ENCODE measurements at regions not wholly inside any gene's neighbourhood (a gene's known extent, or its start where the extent isn't known, plus 50 kb on each side); places are given as distances from the start of the nearest gene placed in this dataset.
A peak's percentile ranks its signal among the peaks of the same experiment; 100 is the strongest.

- H3K4me3 Mint-ChIP-seq, result peak overlapping the region in 1 of 4 donors; percentile 39
- H3K36me3 Mint-ChIP-seq, result peaks cover 1% of the 10 kb centered on the region
- peaks cover 2% of the 10 kb centered on the region for H3K27me3 Mint-ChIP-seq
- H3K9me3 Mint-ChIP-seq, result peaks cover 0 to 6% (median 4%) of the 10 kb centered on the region in 3 donors
- peaks cover 0 to 1% (median 0%) of the 10 kb centered on the region in 3 donors for H3K4me1 Mint-ChIP-seq
- no peak overlapping the region for H3K27ac Mint-ChIP-seq
These were observed 64.6 kb downstream of the MYEOV start for GRCh38 chr11:69358398-69359020.

DNA sequence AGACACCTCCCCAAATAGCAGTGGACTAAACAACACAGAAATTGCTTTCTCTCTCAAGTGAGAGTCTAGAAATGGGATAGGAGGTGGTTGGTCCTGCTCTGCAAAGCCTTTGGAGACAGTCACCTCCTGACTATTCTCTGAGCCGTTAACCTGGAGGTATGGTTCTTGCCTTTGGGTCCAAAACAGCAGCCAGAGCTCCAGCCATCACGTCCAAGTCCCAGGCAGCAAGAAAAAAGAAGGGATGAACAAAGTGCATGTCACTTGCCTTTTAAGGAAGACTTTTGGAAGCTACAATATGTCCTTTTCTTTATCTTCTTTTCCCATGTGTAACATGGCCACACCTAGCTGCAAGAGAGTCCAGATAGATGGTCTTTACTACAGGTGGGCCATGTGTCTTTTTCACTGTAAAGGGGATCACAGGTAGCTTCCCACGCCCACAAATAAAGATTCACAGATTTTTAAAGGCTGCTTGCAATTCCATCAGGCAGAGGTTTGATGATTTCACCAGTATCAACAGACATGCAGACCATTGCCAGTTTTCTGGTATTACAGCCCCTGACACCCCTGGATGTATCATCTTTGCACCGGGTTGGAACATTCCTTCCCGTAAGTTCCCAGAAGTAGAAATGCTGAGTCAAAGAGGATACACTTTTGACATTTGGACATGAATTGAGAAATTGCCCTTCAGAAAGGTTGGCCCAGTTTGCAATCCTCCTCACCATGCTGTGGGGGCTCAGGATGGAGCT, 66.0 kb downstream of the MYEOV start:
- Mint-ChIP-seq H3K27me3 (peaks cover 2% of the 10 kb centered on the region), H3K4me3 (no peak overlapping the region), H3K27ac (no peak overlapping the region), H3K36me3 (peaks cover 1% of the 10 kb centered on the region), H3K4me1 (peaks cover 0 to 1% (median 0%) of the 10 kb centered on the region in 3 donors), H3K9me3 (peaks cover 0 to 6% (median 4%) of the 10 kb centered on the region in 3 donors)

- no peak overlapping the region for H3K4me3 Mint-ChIP-seq
- H3K9me3 Mint-ChIP-seq, result peaks cover 0 to 6% (median 4%) of the 10 kb centered on the region in 3 donors
- H3K27me3 Mint-ChIP-seq, result no peaks in the 10 kb centered on the region
- H3K4me1 Mint-ChIP-seq, result peaks cover 0 to 1% (median 0%) of the 10 kb centered on the region in 3 donors
- no peak overlapping the region for H3K27ac Mint-ChIP-seq
- H3K36me3 Mint-ChIP-seq, result peaks cover 1% of the 10 kb centered on the region
These were observed 66.7 kb downstream of the MYEOV start for GRCh38 chr11:69360606-69361005.

GRCh38 chr11:69361048-69361447, 67.1 kb downstream of the MYEOV start:
- H3K4me3 Mint-ChIP-seq, result no peak overlapping the region
- peaks cover 1% of the 10 kb centered on the region for H3K36me3 Mint-ChIP-seq
- H3K27ac Mint-ChIP-seq, result no peak overlapping the region

GRCh38 chr11:69361466-69361865, 67.5 kb downstream of the MYEOV start:
- Mint-ChIP-seq H3K36me3 (peaks cover 1% of the 10 kb centered on the region), H3K27me3 (no peaks in the 10 kb centered on the region), H3K9me3 (peaks cover 0 to 6% (median 4%) of the 10 kb centered on the region in 3 donors), H3K4me3 (no peak overlapping the region), H3K4me1 (peaks cover 0 to 1% (median 0%) of the 10 kb centered on the region in 3 donors), H3K27ac (no peak overlapping the region)

More at GRCh38 chr11:69361048-69361447, 67.1 kb downstream of the MYEOV start:
- Mint-ChIP-seq H3K9me3 (peaks cover 0 to 6% (median 4%) of the 10 kb centered on the region in 3 donors), H3K4me1 (peaks cover 0 to 1% (median 0%) of the 10 kb centered on the region in 3 donors), H3K27me3 (no peaks in the 10 kb centered on the region)

- H3K4me3 Mint-ChIP-seq, result no peak overlapping the region
- H3K36me3 Mint-ChIP-seq, result peaks cover 1% of the 10 kb centered on the region
- H3K4me1 Mint-ChIP-seq, result no peaks in the 10 kb centered on the region
- no peaks in the 10 kb centered on the region for H3K27me3 Mint-ChIP-seq
- H3K9me3 Mint-ChIP-seq, result peaks cover 0 to 6% (median 4%) of the 10 kb centered on the region in 3 donors
- H3K27ac Mint-ChIP-seq, result peak overlapping the region in 1 of 3 donors; percentile 88
These were observed 68.4 kb downstream of the MYEOV start for GRCh38 chr11:69362315-69362714.

- H3K4me1 Mint-ChIP-seq, result no peaks in the 10 kb centered on the region
- no peak overlapping the region for H3K27ac Mint-ChIP-seq
- H3K36me3 Mint-ChIP-seq, result no peaks in the 10 kb centered on the region
- peaks cover under 1 to 8% (median 2%) of the 10 kb centered on the region in 3 donors for H3K9me3 Mint-ChIP-seq
- no peaks in the 10 kb centered on the region for H3K27me3 Mint-ChIP-seq
- H3K4me3 Mint-ChIP-seq, result no peak overlapping the region
These were observed 71.0 kb downstream of the MYEOV start for GRCh38 chr11:69364921-69365320.

DNA sequence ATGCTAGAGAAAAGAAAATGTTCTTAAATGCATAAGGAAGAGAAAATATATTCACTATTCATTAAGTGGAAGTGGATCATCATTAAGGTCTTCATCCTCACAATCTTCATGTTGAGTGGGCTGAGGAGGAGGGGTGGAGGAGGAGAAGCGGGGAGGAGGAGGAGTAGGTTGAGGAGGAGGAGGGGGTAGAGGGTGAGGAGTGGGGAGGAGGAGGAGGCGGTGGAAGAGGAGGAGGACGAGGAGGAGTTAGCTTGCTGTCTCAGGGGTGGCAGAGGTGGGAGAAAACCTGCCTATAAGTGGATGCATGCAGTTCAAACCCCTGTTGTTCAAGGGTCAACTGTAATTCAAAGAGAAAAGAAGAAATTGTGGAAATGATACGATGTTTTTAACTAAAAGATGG, 71.6 kb downstream of the MYEOV start:
- H3K27me3 Mint-ChIP-seq, result no peaks in the 10 kb centered on the region
- H3K27ac Mint-ChIP-seq, result no peak overlapping the region
- peaks cover 2 to 7% (median 2%) of the 10 kb centered on the region in 3 donors for H3K9me3 Mint-ChIP-seq
- H3K36me3 Mint-ChIP-seq, result no peaks in the 10 kb centered on the region
- H3K4me1 Mint-ChIP-seq, result no peaks in the 10 kb centered on the region
- H3K4me3 Mint-ChIP-seq, result no peak overlapping the region

GRCh38 chr11:69366591-69366990, 72.6 kb downstream of the MYEOV start:
- Mint-ChIP-seq H3K27me3 (no peaks in the 10 kb centered on the region), H3K9me3 (peaks cover 2 to 7% (median 2%) of the 10 kb centered on the region in 3 donors), H3K36me3 (no peaks in the 10 kb centered on the region), H3K4me1 (no peaks in the 10 kb centered on the region), H3K4me3 (no peak overlapping the region), H3K27ac (no peak overlapping the region)

DNA sequence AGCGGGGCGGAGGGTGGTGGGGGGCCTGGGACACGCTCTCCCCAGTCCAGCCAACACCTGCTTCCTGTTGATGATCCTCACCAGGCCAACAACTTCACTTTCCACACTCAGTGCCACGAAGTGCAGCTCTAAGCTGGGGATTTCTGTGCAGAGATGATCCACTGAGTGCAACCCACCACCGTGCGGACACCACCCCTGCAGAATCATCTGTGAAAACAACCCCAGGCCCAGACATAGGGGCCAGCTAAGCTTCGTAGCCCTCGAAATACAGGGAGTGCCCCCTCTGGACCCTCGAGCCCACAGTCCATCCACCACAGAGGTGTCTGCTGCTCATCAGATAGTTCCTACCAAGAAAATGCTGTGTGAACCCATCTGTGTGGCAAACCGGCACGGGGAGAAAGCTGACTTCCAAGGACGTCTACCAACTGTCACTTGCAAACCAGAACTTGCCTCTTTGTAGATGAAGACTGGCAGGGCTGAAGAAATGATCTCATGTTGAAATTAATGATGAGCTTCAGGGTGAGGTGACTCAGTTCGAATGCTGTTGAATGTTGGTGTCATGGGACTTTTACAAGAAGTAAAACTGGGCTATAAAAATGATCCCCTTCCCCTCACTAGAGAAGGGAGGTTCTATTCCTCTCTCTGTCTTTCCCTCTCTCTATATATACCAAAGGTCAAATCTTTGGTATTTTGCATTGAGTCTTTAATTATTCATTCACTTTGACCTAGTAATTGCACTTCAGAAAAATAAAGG, 73.4 kb downstream of the MYEOV start:
- Mint-ChIP-seq H3K4me3 (no peak overlapping the region), H3K27me3 (peaks cover 2% of the 10 kb centered on the region), H3K4me1 (no peaks in the 10 kb centered on the region), H3K27ac (no peak overlapping the region), H3K9me3 (peaks cover 2 to 7% (median 3%) of the 10 kb centered on the region in 3 donors), H3K36me3 (no peaks in the 10 kb centered on the region)

DNA sequence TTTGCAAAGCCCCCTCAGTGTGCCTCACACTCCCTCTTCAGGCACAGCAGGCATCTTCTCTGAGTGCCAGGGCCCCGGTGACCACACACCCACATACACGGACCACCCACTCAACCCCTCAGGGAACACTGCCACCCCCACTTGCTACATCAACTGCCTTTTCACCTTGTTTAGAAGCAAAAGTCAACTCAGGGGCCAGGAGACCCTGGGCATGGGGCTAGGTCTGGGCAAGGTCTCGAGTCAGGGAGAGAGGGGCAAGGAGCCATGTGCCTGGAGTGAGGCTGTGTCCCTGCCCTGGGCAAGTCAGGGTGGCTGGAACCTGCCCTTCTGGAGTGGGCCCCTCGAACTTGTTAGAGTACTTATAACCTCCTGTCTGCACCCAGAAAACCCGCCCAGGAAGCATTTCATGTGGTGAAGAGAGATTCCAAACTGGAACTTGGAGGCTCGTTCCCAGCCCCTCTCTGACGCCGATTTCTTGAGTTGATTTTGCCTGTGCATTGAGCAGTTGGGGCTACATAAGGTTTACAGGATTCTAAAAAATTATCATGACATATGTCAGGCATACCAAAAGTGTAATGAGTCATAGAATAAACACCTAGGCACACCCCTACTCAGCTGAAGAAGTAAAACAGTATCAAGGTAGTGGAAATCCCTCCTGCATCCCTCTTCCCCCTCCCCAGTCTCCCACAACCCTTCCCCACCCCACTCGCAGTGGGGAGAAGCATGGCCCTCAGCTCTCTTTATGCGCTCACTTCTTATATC, 74.3 kb downstream of the MYEOV start:
- H3K27ac Mint-ChIP-seq, result no peak overlapping the region

DNA sequence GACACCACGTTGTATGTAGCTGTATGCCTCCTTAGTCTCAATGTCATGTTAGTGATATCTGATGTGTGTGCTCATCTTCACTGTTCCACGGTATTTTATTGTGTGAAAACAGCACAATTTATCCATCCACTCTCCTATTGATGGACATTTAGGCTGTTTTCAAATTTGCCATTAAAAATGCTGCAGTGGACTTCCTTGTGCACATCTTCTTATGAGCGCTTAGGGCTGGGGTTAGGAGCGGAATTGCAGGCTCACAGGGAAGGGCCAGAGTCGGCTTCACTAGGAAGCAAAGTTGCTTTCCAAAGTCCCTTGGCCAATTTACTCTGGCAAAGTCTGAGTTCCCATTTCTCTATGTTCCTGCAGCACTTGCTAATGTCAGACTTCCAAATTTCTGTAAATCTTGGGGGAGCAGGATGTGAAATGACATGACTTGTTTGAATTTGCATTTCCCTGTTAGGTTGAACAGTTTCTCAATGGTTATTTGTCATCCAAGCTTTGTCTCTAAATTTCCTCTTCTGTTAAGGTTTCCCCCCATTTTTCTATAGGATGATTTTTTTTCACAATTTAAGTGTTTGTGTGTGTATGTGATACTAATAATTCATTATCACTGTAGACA, 75.4 kb downstream of the MYEOV start:
- Mint-ChIP-seq H3K36me3 (no peaks in the 10 kb centered on the region), H3K4me1 (peaks cover 0 to 5% (median 0%) of the 10 kb centered on the region in 3 donors), H3K9me3 (peaks cover 2 to 7% (median 3%) of the 10 kb centered on the region in 3 donors), H3K4me3 (no peak overlapping the region), H3K27me3 (peaks cover 2% of the 10 kb centered on the region), H3K27ac (no peak overlapping the region)

More for the DNA sequence above, 74.3 kb downstream of the MYEOV start:
- no peak overlapping the region for H3K4me3 Mint-ChIP-seq
- no peaks in the 10 kb centered on the region for H3K4me1 Mint-ChIP-seq
- H3K27me3 Mint-ChIP-seq, result peaks cover 2% of the 10 kb centered on the region
- peaks cover 2 to 7% (median 3%) of the 10 kb centered on the region in 3 donors for H3K9me3 Mint-ChIP-seq
- no peaks in the 10 kb centered on the region for H3K36me3 Mint-ChIP-seq

- H3K27ac Mint-ChIP-seq, result no peak overlapping the region
- peaks cover 2 to 7% (median 3%) of the 10 kb centered on the region in 3 donors for H3K9me3 Mint-ChIP-seq
- peak overlapping the region in 1 of 4 donors; percentile 12 for H3K4me3 Mint-ChIP-seq
- no peaks in the 10 kb centered on the region for H3K36me3 Mint-ChIP-seq
- H3K4me1 Mint-ChIP-seq, result peaks cover 0 to 5% (median 0%) of the 10 kb centered on the region in 3 donors
- peaks cover 2% of the 10 kb centered on the region for H3K27me3 Mint-ChIP-seq
These were observed 76.0 kb downstream of the MYEOV start for GRCh38 chr11:69369945-69370344.

Data from IgD-negative memory B cell (primary cell).